Muscle of back (tissue), 3 donors: ENCODE measurements at regions not wholly inside any gene's neighbourhood (a gene's known extent, or its start where the extent isn't known, plus 50 kb on each side); places are given as distances from the start of the nearest gene placed in this dataset.
"Not testable (repeated sequence)": the region's sequence is repeated elsewhere in the genome, so short reads cannot be mapped to it uniquely, and the experiment has no call there.

Experiments used
- DNase-seq, 3 donors: peaks; one replicate each; pipeline versions ENCODE4 v3.0.0 to v3.0.0-alpha.2; 2013

DNA sequence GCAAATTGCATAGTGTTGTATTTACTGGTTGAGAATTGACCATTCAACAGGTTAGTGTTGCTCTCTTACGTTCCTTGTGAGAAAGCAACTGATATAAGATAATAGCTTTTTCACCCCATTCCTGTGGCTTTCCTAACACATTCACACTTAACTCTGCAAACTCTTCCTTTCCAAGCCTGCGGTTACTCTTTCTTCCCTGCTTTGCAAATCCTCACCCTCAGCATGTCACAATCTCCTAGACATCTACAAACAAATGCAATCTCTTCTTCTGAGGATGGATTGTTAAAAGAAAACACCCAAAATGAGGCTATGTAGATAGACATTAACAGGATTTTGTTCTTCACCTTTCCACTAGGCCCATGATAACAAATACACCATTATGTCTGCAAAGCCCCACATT is 771.7 kb upstream of the PCDH7 start:
- no peak for DNase-seq

- DNase-seq: no peak
Observed at GRCh38 chr4:29948858-29949257, 771.3 kb upstream of the PCDH7 start.

- no peak for DNase-seq
Observed at GRCh38 chr4:29966386-29966785, 753.8 kb upstream of the PCDH7 start.

GRCh38 chr4:29970626-29971025 is 749.5 kb upstream of the PCDH7 start:
- DNase-seq: no peak

DNA sequence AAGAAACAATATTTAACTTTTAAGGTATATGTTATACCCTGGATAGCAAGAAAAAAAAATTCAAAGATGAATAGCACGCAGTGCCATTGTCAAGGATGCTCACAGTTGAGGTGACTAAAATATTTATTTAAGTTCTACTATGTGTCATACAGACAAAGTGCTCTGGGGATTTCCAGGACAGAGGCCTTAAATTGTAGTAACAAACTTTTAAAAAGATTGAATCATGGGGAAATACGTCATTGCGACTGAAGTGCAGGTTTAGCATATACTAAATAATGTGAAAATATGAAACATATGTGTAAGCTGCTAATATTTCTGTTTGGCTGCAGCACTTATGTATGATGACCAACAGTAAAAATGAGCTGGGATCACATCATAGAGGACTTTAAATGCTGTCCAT is 748.0 kb upstream of the PCDH7 start:
- peak in 1 of 3 donors; percentile 1 for DNase-seq

GRCh38 chr4:29983890-29984289 is 736.3 kb upstream of the PCDH7 start:
- no peak for DNase-seq

GRCh38 chr4:30001628-30002027 is 718.5 kb upstream of the PCDH7 start:
- no peak for DNase-seq

DNA sequence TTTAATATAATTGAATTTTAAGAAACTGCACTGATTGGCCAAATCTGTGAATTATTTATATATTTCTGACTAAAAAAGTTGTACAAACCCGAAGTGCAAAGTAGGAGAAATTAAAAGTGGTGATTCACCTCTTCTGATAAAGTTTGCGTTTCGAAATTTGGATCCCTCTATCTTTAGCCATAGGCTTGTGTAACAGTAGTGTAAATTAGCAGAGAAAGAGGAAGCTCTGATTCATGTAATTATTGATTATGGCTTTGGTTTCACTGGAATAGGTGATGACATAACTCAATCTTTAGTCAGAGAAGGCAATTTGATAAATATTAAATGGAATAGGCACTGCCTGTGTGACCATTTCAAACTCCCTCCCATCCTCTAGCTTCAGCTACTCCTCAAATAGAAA is 717.8 kb upstream of the PCDH7 start:
- no peak for DNase-seq

- DNase-seq: no peak
Observed at GRCh38 chr4:30005995-30006394, 714.2 kb upstream of the PCDH7 start.

- DNase-seq: no peak
Observed at GRCh38 chr4:30024526-30024925, 695.6 kb upstream of the PCDH7 start.

GRCh38 chr4:30028826-30029225 is 691.3 kb upstream of the PCDH7 start:
- DNase-seq: no peak

- DNase-seq: no peak
Observed at GRCh38 chr4:30056016-30056766, 664.0 kb upstream of the PCDH7 start.

GRCh38 chr4:30068234-30068633 is 651.9 kb upstream of the PCDH7 start:
- no peak for DNase-seq

DNA sequence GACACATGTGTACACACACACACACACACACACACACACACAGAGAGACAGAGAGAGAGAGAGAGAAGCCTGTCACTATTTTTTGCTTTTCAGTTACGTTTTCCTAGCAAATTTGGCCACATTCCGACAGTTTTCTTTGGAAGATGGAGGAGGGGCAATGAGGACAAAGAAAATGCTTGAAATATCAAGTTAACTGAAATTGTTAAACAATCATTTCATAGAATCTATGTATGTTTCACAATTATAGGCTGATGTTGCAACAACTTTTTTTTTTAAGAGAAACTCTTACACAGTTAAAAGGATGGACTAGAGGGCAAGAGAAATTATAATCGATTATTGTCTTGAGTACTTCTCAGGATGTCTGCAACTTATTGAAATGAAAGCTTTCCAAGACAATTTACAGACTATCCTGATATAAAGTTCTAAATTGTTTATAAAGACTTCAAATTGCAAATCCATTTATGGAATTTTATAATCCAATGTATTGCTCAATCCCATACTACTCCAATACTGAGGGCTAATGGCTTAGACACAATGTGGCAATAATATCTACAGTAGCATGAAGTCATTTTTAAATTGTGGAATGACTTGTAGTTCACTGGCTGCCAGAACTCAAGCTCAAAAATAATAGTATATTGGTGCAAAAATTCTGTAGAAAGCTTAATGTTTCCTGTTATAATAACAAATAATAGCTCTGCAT is 647.0 kb upstream of the PCDH7 start:
- DNase-seq: no peak

DNA sequence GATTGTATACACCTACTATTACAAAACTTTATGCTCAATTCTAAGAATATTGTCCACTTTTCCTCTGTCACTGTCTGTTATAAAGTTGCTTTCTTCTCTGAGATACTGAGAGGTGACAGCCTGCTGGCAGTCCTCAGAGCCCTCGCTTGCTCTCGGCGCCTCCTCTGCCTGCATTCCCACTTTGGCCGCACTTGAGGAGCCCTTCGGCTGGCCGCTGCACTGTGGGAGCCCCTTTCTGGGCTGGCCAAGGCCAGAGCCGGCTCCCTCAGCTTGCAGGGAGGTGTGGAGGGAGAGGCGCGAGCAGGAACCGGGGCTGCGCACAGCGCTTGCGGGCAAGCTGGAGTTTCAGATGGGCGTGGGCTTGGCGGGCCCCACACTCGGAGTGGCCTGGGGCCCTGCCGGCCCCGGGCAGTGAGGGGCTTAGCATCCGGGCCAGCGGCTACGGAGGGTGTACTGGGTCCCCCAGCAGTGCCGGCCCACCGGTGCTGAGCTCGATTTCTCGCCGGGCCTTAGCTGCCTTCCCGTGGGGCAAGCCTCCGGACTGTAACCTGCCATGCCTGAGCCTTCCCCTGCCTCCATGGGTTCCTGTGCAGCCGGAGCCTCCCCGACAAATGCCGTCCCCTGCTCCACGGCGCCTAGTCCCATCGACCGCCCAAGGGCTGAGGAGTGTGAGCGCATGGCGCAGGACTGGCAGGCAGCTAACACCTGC is 627.6 kb upstream of the PCDH7 start:
- not testable (repeated sequence) for DNase-seq

GRCh38 chr4:30094887-30095286 is 625.3 kb upstream of the PCDH7 start:
- DNase-seq: no peak

DNA sequence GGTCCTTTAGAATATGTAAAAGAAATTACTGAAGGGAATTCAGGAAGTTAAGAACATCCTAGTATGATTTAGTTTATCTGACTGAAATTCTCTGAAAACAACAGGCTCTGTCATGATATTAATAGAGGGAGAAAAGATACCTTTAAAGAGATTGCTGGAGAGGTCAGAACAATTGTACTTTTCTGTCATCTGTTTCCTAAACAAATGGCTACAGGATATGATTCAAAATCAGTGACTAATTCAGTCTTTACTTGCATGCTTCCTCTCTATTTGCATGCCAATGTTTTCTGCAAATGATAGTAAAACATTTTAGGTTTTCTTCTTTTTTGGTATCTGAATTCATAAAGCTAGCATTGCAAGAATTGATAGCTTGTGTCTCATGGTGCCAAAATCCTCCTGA is 616.7 kb upstream of the PCDH7 start:
- no peak for DNase-seq

DNA sequence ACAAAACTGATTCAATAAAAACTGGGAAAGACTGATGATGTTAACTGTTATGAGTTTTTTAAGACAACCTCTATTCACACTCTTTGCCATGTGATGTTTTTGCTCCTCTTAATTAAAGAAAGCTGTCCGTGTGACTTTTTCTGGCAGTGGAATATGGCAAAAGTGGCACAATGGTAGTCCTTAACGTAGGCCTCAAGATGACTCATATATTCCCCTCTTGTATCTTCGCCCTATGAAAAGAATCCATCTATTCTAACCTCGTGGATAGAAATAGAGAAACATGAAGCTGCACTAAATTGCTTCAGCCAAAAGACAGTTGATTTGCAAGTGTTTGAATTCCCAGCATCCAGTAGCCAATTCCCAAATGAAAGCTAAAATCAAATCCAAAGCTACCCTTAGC is 603.8 kb upstream of the PCDH7 start:
- DNase-seq: no peak

- no peak for DNase-seq
Observed at GRCh38 chr4:30117433-30117832, 602.7 kb upstream of the PCDH7 start.

DNA sequence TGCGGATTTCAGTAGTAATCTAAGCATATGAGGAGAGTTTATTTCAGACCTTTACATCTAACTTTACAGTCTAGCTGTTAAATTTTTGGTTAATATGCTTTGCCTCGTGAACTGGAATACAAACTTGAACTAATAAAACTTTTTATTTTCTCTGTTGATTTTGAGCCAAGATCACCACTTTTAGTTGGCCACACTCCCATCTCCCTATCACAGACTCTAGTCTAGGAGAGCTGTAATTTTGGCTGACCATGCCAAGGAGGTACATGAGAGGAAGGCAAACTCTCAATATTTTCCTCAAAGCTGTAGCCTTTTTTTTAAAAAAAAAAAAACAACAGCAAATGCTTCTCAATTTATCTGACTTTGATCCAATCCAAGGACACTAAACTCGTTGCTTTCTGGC is 597.5 kb upstream of the PCDH7 start:
- DNase-seq: no peak

DNA sequence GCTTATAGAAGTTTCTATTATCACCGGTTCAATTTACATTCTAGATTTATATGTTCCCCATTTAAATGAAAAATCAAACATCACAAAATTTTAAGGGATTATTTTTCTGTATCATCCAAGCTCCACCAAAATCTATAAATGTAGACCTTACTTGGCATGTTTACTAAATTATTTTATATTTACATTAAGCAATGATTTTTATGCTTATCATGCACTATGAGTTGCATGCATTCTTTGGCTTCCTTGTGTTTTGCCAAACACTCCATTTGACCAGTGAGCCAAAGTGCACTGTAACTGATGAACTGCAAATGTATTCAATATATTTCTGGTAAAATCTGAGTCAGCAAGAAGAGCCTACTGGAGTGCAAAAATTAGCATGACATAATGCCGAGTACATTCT is 595.5 kb upstream of the PCDH7 start:
- not testable (repeated sequence) for DNase-seq

DNA sequence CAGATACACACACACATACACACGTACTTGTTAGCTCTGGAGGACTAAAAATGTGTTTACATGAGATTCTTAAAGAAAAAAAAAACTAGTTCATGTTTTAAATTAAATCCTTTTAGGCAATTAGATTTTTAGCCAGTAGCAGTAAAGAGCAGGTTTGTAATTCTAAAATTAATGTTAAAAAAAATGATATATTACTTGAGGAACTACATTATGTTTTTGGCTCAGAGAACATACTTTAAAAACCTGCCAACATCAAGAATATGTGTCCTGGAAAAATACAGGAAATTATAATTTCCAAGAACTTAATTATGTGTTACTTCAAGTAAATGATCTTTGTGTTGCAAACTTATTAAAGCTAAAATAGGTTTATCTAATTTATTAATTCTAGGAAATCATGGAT is 594.3 kb upstream of the PCDH7 start:
- DNase-seq: no peak

DNA sequence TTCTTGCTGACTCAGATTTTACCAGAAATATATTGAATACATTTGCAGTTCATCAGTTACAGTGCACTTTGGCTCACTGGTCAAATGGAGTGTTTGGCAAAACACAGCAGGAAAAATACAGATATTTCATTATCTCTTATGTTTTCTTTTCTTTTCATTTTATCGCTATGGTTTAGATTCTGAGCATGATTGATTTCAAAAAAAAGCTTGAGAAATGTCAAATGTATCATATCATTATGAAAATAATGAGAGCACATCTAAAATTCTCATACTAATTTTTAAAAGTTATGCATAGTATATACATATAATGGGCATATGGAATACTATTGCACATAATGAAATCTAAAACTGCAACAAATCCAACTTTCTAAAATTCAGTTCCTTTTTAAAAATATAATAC is 593.8 kb upstream of the PCDH7 start:
- peak in 1 of 3 donors; percentile 3 for DNase-seq
